Umbilical cord (tissue), 1 donor: ENCODE measurements at regions not wholly inside any gene's neighbourhood (a gene's known extent, or its start where the extent isn't known, plus 50 kb on each side); places are given as distances from the start of the nearest gene placed in this dataset.

Experiments
- DNase-seq: peaks from one replicate; pipeline ENCODE4 v3.0.0-alpha.2; 2015; ENCODE audit warnings: low spot score

- DNase-seq = peak; percentile 22
These were observed 396.0 kb upstream of the DAB1 start for GRCh38 chr1:57819893-57820292.

DNA sequence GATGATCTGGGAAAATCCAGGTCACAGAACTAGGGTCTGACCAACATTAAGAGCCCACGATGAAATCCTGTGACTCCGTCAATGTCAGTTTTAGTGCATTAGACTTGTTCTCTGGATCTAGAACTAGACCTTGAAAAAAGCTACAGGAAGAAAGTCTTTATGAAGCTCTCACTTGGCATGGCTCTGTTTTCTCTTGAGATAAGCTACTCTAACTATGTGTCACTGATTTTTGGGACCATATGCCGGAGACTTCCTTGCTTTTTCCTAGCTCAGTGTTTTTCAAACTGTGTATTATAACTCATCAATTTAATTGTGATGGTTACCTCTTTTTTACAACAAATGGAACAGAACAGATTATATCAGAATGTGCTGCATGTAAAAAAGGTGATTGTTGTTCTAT, 379.7 kb upstream of the DAB1 start:
- DNase-seq = no peak

DNA sequence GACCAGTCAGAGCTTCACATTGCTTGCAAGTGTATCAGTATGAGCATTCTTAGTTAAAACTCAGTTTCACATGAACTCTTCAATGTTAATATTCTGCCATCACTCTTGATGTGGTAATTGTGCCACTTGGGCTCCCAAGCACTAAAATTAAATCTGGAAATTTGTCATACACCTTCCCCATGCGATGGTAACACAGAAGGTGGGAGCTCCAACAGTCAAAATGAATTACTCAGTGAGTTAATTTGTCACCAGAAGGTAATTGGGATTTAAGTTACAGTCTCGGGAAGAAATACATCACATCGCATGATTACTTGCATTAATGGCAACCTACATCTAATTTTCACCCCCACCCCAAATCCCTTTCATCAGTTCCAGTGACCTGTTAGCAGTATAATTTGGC, 376.5 kb upstream of the DAB1 start:
- DNase-seq = no peak

- no peak for DNase-seq
These were observed 375.7 kb upstream of the DAB1 start for GRCh38 chr1:57799490-57800115.

- no peak for DNase-seq
These were observed 374.7 kb upstream of the DAB1 start for GRCh38 chr1:57798543-57798942.

- DNase-seq = no peak
These were observed 373.2 kb upstream of the DAB1 start for GRCh38 chr1:57797084-57797483.

DNA sequence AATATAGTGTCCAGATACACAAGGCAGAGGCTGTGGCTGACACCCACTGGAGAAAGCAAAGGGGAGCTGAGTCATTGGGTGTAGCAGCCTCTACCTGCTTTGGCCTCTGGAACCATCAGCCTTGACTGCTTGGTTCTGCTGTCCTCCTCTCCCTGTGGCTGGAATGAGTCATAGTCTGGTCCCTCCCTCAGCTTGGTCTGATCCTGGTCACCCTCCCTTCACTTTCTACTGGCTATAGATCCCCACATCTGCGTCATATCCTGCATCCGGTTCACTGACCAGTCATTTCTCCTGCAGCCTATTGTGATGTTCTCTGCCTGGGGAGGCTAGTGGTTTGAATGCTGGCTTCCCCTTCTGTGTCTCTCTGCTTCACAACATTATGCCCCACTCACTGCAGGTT, 372.8 kb upstream of the DAB1 start:
- no peak for DNase-seq

- no peak for DNase-seq
These were observed 372.0 kb upstream of the DAB1 start for GRCh38 chr1:57795886-57796285.

- DNase-seq = no peak
These were observed 370.2 kb upstream of the DAB1 start for GRCh38 chr1:57794078-57794477.

GRCh38 chr1:57791497-57791896, 367.6 kb upstream of the DAB1 start:
- no peak for DNase-seq

DNA sequence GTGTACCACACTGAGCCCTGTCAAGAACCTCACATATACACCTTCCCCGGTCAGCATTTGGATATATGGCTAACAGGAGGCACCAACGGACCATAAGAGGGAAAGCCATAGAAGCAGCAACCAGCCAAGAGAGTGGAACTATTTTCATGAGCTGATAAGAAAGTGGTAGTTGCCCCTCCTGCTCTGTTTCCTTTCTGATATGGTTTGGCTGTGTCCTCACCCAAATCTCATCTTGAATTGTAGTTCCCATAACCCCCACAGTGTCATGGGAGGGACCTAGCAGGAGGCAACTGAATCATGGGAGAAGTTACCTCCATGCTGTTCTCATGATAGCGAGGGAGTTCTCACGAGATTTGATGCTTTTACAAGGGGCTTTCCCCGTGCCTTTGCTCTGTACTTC, 366.1 kb upstream of the DAB1 start:
- DNase-seq = no peak

DNA sequence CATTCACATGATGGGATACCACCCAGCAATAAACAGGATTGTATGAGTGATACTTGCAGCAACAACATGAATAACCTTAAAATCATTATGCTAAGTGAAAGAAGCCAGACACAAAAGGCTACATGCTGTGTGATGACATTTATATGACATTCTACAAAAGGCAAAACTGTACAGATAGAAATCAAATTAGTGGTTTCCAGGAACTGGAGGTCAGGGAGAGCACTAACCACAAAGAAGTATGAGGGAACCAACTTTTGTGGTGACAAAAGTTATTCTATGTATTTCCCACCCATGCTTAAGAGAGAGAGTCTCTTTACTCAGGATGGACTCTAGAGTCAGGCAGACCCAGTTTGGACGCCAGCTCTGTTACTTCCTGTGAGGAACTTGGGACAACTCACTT, 364.5 kb upstream of the DAB1 start:
- DNase-seq = no peak

DNA sequence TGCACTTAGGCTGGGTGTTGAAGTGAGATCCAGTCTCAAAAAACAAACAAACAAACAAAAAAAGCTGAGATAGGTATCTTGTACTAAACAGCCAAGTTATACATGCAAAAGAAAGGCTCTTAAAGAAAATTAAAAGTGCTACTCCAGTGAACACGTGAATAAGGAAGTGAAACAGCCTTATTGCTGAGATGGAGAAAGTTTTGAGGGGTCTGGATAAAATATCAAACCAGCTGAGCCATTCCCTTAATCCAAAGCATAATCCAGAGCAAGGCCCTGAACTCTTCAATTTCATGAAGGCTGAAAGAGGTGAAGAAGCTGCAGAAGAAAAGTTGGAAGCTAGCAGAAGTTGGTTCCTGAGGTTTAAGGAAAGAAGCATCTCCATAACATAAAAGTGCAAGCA, 360.5 kb upstream of the DAB1 start:
- no peak for DNase-seq

DNA sequence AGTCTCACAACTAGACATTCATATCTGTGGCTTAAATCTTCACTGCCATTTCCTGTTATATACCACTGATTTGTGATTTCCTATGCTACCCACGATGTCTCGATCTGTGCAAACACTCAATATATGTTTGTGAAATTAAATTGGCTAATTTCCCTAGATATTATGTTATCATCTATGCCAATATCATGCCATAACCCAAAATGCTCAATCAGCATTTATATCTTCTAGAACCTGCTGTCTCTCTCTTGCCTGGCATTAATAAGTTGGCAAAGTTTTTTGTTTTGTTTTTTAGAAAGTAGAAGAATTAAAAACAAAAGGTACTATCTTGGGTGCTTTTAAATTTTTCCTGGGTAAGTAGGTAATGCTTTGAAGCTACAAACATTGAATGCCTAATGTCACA, 358.5 kb upstream of the DAB1 start:
- no peak for DNase-seq

GRCh38 chr1:57772580-57773195, 348.8 kb upstream of the DAB1 start:
- DNase-seq = no peak

GRCh38 chr1:57770772-57771171, 346.9 kb upstream of the DAB1 start:
- no peak for DNase-seq

DNA sequence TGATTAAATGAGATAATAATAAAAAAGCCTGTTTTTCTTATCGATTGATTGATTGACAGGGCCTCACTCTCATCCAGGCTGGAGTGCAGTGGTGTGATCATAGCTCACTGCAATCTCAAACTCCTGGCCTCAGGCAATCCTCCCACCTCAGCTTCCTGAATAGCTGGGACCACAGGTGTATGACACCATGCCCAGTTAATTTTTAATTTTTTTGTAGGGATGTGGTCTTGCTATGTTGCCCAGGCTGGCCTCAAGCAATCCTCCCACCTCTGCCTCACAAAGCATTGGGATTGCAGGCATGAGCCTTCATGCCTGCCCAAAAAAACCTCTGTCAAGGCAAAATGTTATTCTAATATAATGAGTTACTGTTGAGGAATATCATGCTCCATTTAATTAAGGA, 346.4 kb upstream of the DAB1 start:
- DNase-seq = no peak

DNA sequence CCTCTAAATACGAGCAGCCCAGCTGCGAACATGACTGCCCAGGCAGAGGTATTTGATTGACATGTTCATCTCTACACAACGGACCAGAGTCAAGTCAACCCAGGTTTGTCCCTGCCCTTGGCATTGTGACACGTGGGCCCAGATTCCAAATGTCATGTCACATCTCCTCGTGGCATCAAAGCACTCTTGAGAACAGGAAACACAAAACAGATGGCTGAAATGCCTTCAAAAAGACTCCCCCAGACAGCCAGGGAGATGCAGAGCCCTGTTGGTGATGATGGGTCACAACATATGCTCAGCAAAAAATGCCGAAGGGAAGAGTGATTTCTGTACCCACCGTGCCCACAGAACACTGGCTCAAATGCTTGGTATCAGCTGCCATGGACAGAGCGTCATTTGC, 337.8 kb upstream of the DAB1 start:
- no peak for DNase-seq

DNA sequence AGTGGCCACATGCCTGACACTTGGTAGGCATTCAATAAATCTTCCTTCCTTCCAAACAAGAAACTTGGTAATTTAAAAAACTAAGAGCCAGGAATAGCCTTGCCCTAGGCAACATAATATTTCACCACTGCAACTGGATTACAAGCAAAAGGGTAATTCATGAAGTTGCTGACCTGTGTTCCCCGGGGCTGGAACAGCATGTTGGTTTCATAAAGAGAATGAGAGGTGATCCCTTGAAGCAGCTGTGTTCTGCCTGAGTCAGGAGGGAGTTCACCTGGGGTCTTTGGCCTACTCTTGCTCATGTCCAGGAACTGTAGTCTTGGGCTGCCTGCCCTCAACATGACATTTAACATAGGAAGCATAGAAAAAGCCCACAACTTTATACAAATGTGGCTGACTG, 329.0 kb upstream of the DAB1 start:
- no peak for DNase-seq

- DNase-seq = no peak
These were observed 324.9 kb upstream of the DAB1 start for GRCh38 chr1:57748719-57749118.

- DNase-seq = no peak
These were observed 324.0 kb upstream of the DAB1 start for GRCh38 chr1:57747818-57748217.

DNA sequence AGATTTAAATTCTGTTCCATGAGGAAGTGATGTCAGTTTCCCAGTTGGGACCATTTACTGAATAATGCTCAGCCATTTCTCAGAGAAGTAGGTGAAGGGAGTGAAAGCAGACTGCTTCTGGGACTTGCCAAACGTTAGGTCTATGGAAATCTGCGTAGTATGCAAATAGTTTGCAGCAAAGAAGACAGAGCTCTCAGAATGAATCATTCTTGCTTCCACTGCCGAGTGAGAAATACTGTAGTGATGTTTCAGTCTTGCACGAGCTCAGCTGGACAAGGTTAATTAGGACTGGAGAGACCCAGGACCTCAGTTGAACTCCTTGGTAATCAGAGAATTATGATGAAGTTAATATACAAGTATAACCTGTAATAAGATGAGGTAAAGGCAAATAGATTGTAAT, 317.7 kb upstream of the DAB1 start:
- DNase-seq = no peak

DNA sequence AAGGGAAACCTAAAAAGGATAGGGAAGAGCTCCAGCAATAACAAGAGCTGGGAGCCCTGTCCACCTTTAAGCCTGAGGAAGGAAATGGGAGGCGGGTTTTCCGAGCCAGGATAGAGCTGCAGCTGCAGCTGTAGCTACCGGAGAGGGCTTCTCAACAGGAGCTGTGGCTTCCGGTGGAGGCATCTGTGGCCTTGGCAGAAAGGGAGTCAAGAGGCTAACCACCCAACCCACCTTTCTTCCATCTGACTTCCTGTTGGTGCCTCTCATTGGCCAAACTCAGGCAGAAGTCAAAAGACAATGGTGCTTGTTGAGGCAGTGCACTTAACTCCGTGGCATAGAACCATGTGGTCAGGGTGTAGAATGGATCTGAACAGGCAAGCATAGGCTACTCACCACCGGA, 313.1 kb upstream of the DAB1 start:
- DNase-seq = no peak

GRCh38 chr1:57729181-57729580, 305.3 kb upstream of the DAB1 start:
- no peak for DNase-seq
